ENCODE measurements at regions not wholly inside any gene's neighbourhood (a gene's known extent, or its start where the extent isn't known, plus 50 kb on each side); places are given as distances from the start of the nearest gene placed in this dataset.

- DNase-seq (ENCODE audit: low read depth in 2 of 3, low spot score in 2 of 3) = no peak
Measured at GRCh38 chr11:116171271-116172140, 601.3 kb downstream of the BUD13 start.

GRCh38 chr11:116170526-116171120 is 602.2 kb downstream of the BUD13 start:
- DNase-seq (ENCODE audit: low read depth in 2 of 3, low spot score in 2 of 3) = no peak

- no peak for DNase-seq (ENCODE audit: low read depth in 2 of 3, low spot score in 2 of 3)
Measured at GRCh38 chr11:116169776-116170175, 603.0 kb downstream of the BUD13 start.

GRCh38 chr11:116168459-116168787 is 604.4 kb downstream of the BUD13 start:
- DNase-seq (ENCODE audit: low read depth in 2 of 3, low spot score in 2 of 3) = no peak

GRCh38 chr11:116167706-116168458 is 604.9 kb downstream of the BUD13 start:
- DNase-seq (ENCODE audit: low read depth in 2 of 3, low spot score in 2 of 3) = no peak

- DNase-seq (ENCODE audit: low read depth in 2 of 3, low spot score in 2 of 3) = no peak
Measured at GRCh38 chr11:116166573-116167465, 606.0 kb downstream of the BUD13 start.

- DNase-seq (ENCODE audit: low read depth in 2 of 3, low spot score in 2 of 3) = no peak
Measured at GRCh38 chr11:116164843-116165242, 607.9 kb downstream of the BUD13 start.

- no peak for DNase-seq (ENCODE audit: low read depth in 2 of 3, low spot score in 2 of 3)
Measured at GRCh38 chr11:116162886-116163230, 609.9 kb downstream of the BUD13 start.

GRCh38 chr11:116162086-116162885 is 610.5 kb downstream of the BUD13 start:
- DNase-seq (ENCODE audit: low read depth in 2 of 3, low spot score in 2 of 3) = no peak

- DNase-seq (ENCODE audit: low read depth in 2 of 3, low spot score in 2 of 3) = no peak
Measured at GRCh38 chr11:116148645-116149044, 624.1 kb downstream of the BUD13 start.

- DNase-seq (ENCODE audit: low read depth in 2 of 3, low spot score in 2 of 3) = no peak
Measured at GRCh38 chr11:116148056-116148455, 624.7 kb downstream of the BUD13 start.

- DNase-seq (ENCODE audit: low read depth in 2 of 3, low spot score in 2 of 3) = no peak
Measured at GRCh38 chr11:116145187-116145865, 627.5 kb downstream of the BUD13 start.

GRCh38 chr11:116144387-116144958 is 628.3 kb downstream of the BUD13 start:
- DNase-seq (ENCODE audit: low read depth in 2 of 3, low spot score in 2 of 3) = no peak

GRCh38 chr11:116138280-116138679 is 634.1 kb upstream of the CADM1 start:
- DNase-seq (ENCODE audit: low read depth in 2 of 3, low spot score in 2 of 3) = no peak

- DNase-seq (ENCODE audit: low read depth in 2 of 3, low spot score in 2 of 3) = no peak
Measured at GRCh38 chr11:116137753-116138152, 633.5 kb upstream of the CADM1 start.

- DNase-seq (ENCODE audit: low read depth in 2 of 3, low spot score in 2 of 3) = no peak
Measured at GRCh38 chr11:116136987-116137674, 632.9 kb upstream of the CADM1 start.

- no peak for DNase-seq (ENCODE audit: low read depth in 2 of 3, low spot score in 2 of 3)
Measured at GRCh38 chr11:116135891-116136290, 631.7 kb upstream of the CADM1 start.

GRCh38 chr11:116134450-116134849 is 630.2 kb upstream of the CADM1 start:
- no peak for DNase-seq (ENCODE audit: low read depth in 2 of 3, low spot score in 2 of 3)

All from activated CD8-positive, alpha-beta memory T cell treated with anti-CD3 and anti-CD28 coated beads for 48 hours (primary cell).